Activated CD4-positive, alpha-beta T cell treated with anti-CD3 and anti-CD28 coated beads, Interleukin-2, amount 50 U/mL, for 48 hours (primary cell): ENCODE measurements at regions not wholly inside any gene's neighbourhood (a gene's known extent, or its start where the extent isn't known, plus 50 kb on each side); places are given as distances from the start of the nearest gene placed in this dataset.
"Not testable (repeated sequence)": the region's sequence is repeated elsewhere in the genome, so short reads cannot be mapped to it uniquely, and the experiment has no call there.

Experiments
- DNase-seq, 2 experiments: peaks; one replicate each; pipeline ENCODE4 v3.0.0-alpha.2; 2020

DNA sequence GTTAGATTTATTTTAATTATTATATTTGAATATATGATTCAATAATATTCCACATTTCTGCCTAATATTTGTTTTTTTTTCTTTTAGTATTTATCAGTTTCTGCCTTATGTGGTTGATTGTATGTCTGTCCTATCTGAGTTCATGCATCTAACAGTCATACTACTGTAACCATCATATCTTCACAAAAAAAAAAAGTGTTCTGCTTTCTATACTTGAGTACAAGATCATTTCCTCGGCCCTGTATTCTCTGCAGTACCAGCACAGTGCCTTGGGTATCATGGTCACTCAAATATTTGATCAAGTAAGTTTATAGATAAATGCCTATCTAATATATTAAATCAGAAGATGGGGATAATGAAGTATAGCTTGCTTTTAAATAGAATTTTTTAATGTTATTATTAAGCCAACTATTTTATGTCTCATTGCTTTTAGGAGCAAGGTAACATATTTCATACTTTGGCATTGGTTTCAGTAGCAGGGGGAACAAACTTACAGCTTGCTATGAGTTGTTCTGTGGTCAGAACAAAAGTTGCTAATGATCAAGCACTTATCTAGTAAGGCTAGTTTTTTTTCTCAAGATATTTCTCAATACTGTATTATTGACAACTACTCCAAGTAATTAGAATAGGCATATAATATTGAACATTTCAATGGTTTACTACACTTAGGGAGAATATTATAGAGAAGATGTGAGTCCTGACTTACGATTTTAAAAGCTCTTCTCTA lies 290.5 kb upstream of the FBXO33 start:
- DNase-seq: no peak

DNA sequence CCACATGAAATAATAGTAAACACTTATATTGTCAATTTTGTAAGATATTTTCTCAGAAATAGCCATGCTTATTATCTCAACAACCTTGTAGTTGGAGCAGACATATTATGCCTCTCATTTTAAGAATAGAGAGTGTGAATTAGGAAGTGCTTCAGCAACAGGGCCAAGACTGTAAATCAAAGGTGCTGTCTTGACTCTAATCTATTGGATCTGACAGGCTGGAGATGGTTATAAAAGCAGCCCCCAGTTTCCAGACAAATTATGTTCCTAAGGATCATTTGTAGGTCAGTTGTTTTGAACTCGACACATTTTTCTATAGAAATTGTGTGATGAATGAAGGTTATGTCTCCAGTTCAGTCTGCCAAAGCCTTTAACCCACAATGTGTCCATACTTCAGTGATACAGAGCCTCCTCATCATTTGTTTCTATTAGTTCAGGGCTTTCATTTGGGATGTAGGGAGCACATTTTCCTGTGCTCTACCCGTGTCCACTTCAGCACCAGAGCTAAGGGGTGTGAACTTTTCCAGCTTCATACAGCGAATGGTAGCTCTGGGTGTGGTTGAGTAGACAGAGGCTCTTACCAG lies 284.8 kb upstream of the FBXO33 start:
- no peak for DNase-seq

DNA sequence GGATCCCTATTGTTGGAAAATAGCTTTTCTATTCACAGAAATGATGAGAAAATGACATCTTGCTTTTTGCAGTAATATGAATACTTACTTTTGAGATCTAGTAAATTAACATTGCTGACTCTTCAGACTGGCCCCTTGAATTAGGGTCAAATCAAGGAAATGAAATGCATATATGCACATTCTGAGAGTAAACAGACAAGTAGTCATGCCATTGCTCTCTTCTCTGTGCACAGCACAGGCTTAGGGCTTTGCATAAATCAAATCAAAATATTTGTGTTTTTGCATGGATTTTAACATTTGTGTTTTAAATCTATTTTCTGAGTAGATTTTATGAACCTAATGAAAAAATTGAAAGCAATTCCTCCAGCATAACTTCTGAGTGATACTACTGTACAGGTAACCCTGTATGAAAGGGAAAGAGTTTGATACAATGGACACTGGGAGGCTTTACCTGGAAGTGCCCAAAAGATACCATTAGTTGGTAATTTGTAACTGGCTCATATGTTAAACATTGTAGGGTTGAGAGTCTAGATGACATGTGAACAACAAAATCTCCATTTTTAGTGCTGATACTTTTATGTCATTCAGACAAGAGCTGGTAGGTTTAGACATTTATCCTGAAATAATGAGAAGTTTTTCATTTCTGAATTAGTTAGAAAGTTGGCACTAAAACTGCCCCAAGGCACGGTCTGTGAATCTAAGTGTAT lies 280.2 kb upstream of the FBXO33 start:
- no peak for DNase-seq

- no peak for DNase-seq
Observed at GRCh38 chr14:39704594-39704993, 272.4 kb upstream of the FBXO33 start.

DNA sequence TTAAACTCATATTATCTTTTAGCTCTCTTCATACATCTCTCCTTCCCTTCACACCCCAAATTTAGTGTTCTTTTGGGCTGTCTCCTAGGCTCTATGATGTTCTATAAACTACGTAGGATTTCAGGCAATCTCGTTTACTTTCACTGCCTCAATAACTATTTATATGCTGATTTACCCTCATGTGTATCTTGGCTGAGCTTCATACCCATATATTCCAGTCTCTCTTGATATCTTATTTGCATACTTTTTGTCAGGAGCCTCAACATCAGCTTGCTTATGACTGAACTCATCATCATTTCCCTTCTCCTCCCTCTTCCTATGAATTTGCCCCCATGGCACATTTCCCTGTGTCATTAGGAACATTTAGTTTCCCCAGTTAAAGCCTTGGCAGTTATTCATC lies 262.1 kb upstream of the FBXO33 start:
- no peak for DNase-seq

DNA sequence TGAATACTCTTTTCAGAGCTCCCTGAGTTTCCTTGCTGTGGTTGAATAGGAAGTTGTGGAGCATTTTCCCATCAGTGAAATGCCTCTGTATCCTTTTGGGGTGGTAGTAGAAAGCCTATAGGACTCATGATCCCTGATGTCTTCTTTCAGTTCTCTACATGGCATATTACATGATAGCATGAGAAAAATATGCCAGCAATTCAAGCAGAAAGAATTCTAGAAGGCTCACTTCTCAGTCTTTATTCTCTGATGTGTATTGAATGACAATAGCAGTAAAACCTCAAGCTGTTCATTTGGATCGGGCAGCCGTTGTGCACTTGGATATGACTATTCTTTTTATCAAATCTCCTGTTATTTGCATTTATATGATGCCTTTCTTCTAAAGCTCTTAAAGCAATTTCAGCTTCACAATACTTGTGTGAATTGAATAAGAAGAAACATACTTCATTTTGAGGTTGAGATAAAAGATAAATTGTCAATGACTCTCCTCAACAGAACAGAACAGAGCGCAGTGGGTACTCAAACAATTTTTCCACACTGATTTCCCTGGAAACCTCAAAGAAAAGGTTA lies 251.5 kb upstream of the FBXO33 start:
- no peak for DNase-seq

DNA sequence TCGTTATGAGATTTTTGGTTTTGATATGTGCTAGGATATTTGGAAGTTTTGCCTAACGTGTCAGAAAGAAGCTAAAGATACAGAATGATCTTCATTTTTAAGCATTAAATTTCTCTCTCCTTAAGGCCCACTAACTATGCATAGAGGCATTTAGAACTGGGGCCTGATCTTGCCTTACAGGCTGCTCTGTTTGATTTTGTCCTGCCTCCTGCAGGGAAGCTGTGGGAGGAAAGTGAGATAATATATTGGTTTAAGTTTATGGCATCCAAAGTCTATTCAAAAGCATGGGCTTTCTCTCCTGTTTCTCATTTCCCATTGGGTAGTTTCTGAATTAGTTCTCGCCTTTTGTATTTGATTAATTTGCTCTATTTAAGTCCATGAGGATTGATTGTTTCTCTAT lies 250.3 kb upstream of the FBXO33 start:
- no peak for DNase-seq

DNA sequence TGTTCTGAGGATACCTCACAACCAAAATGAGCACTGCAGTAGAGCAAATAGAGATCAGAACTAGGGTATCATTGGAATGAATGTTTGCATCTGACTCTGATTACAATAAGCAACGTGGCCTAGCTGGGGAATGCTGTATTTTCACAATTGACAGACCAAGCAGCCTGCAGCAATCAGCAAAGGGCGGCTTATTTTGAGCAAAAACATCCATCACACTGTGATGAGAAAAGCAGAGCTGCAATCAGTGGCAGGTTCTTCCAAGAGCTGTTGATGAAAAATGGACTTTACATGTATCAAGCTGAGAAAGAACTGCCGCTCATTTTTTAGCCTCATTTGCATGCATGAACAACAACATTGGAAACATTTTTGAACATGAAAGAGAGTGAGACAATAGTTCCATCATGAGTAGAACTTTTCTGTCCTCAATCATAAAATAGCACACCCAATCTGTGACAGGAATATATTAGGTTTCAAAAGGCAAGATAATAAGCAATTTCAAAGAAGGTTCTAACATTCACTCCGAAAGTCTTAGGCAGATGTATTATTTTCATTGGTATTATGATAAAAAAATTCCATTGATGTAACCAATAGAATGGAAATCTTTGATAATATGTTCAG lies 249.7 kb upstream of the FBXO33 start:
- DNase-seq: no peak

GRCh38 chr14:39680777-39681176 lies 248.5 kb upstream of the FBXO33 start:
- DNase-seq: no peak

DNA sequence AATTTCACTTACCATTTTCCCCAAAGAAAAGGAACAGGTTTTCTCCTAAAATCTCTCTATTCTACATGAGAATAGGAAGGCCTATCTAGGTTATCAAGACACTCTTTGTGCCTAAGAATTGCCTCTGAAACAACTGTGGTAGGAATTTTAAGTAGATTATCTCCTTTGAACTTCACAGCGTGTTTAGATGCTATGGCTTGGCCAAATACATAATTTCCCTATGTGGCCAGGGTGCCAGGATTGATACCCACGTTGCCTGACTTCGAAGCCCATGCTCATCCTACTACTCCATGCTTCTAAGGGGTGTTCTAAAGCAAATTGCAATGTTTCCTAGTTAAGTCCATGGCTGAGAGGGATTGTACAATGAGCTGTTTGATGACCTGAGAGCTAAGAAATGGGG lies 241.5 kb upstream of the FBXO33 start:
- DNase-seq: no peak

DNA sequence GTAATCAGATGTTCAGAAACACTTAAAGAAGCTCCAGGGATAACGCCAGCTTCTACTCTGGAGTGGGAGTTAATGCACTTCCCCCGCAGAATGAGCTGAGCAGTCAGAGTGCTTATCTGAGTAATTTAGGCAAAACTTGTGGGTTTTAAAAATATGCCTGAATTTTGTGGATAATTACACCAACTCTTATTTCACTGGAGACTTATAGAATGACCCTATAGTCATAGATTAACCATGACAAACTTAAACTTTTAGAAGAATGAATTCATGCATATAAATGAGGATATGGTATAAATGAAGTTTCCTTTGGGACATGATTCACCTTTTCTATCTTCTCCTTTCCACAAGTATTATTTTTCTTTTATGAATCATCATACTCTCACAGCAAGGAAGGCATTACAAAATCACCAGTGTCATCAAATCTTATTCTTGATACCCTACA lies 241.1 kb upstream of the FBXO33 start:
- DNase-seq: no peak

GRCh38 chr14:39668449-39668848 lies 236.2 kb upstream of the FBXO33 start:
- no peak for DNase-seq

GRCh38 chr14:39666386-39666785 lies 234.2 kb upstream of the FBXO33 start:
- no peak for DNase-seq

GRCh38 chr14:39665075-39665475 lies 232.8 kb upstream of the FBXO33 start:
- DNase-seq: no peak

- DNase-seq: no peak
Observed at GRCh38 chr14:39664646-39665045, 232.4 kb upstream of the FBXO33 start.

- no peak for DNase-seq
Observed at GRCh38 chr14:39641224-39641623, 209.0 kb upstream of the FBXO33 start.

DNA sequence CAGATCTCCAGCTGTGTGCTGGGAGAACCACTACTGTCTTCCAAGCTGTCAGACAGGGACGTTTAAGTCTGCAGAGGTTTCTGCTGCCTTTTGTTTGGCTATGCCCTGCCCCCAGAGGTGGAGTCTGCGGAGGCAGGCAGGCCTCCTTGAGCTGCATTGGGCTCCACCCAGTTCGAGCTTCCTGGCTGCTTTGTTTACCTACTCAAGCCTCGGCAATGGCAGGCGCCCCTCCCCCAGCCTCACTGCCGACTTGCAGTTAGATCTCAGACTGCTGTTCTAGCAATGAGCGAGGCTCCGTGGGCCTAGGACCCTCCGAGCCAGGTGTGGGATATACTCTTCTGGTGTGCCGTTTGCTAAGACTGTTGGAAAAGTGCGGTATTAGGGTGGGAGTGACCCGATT lies 206.8 kb upstream of the FBXO33 start:
- DNase-seq: not testable (repeated sequence)

DNA sequence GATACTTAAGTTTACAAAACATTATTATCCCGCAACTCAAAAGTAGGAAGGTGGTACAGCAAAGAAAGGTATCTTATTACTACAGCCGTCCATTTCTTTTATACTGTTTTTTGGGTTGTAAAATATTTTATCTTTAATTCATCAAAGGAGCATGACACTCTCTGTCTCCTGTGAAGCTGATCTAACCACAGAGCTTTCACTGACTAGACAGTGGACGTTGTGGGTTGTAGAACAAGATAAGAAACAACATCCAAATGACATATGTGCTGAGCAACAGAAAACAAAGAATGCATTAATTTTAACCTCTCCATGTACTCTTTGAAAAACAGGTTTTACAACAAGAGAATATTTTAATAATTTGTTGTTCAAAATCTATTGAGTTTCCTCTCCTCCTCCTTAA lies 195.9 kb upstream of the FBXO33 start:
- DNase-seq: no peak

- no peak for DNase-seq
Observed at GRCh38 chr14:39626589-39627576, 194.7 kb upstream of the FBXO33 start.

DNA sequence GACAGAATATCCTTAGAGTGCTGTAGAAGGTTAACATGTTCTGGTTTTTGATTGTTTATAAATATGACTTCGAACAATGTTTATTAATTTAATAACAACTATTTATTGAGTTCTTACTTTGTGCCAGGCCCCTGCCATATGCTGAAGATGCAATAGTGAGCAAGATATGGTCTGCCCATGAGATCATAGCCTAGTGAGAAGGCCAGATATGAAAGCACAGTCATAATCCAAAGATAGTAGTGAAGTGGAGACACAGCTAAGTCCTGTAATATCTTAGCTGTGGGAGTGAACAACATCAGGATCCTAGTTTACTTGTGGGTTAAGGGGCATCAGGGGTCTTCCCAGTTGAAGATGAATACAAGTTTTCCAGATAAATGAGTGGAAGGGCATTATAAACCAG lies 189.4 kb upstream of the FBXO33 start:
- no peak for DNase-seq

DNA sequence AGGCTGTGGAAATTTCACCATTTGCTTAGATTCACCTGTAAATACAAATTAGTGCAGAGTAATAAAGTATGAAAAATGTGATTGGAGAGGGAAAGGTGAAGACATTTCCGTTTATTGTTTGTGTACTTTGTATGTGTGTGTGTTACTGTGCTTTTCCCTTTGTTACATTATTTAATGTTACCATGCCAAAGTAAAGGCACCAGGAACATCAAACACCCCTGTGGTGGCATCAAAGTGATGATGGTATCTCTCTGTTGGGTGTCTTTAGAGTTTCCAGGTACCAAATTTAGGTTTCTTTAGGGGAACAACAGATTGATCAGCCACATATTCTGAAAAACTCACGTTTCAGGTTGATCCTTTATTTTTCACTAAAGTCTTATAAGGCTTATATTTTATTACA lies 189.0 kb upstream of the FBXO33 start:
- no peak for DNase-seq

- no peak for DNase-seq
Observed at GRCh38 chr14:39617537-39617936, 185.3 kb upstream of the FBXO33 start.
